AG20443 (cell line): ENCODE measurements at regions not wholly inside any gene's neighbourhood (a gene's known extent, or its start where the extent isn't known, plus 50 kb on each side); places are given as distances from the start of the nearest gene placed in this dataset.

Source experiments
- DNase-seq: peaks from one replicate; pipeline ENCODE4 v3.0.0; 2012; ENCODE audit warnings: low spot score, mixed read lengths

- DNase-seq = no peak
Observed at GRCh38 chr4:108272561-108272960, 103.8 kb upstream of the LEF1 start.

DNA sequence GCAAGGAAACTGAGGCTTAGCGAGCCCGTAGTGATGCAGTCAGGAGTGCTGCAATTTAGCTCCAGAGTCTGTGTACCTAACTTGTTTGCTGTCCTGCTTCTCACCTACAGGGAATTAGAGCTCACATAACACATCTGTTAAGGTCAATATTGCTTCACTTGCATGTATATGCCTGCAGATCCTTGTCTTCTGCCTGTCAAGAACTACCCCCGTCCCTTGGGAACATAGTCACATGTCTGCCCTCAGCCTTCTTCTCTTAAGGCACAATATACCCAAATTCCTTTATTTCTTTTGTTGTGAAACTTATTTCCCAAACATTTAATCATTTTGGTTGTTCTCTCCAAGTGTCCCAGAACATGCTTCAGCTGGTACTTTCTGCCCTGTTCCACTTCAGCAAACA, 103.3 kb upstream of the LEF1 start:
- DNase-seq = no peak

DNA sequence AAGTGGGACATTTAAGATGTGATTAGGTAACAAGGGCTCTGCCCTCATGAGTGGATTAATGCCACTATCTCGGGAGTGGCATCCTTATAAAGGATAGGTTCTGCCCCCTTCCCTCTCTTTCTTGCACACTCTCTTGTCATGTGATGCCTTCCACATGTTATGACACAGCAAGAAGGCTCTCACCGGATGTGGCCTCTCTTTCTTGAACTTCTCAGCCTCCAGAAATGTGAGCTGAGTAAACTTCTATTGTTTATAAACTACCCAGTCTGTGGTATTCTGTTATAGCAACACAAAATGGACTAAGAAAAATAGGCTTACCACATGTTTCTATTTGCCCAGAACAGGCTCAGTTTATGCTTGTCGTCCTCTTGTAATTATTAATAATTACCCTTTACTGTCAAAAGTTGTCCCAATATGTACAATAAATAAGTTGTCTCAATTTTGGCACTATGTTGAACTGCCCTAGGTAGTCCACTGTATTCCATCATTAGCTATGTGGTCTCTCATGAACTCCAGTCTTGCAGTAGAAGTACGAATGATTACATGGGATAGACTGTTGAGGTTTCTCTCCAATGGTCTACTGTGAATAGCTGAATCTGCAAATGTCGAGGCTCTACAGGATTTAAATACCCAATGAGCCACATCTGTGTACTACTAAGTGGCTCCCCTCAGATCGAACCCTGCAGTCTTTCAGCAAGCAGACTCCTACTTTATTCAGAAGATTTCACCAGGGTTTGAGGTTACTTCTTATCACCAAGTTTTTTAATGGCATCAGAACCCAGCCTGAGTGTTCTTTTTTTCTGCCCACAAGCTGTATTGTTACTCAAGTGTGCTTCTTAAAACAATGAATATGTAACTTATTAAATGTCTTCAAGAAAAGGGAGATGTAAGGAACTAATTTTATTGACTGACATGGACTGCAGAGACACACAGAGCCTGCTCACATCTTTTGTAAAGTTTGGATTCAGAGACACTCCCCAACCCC, 102.0 kb upstream of the LEF1 start:
- no peak for DNase-seq

DNA sequence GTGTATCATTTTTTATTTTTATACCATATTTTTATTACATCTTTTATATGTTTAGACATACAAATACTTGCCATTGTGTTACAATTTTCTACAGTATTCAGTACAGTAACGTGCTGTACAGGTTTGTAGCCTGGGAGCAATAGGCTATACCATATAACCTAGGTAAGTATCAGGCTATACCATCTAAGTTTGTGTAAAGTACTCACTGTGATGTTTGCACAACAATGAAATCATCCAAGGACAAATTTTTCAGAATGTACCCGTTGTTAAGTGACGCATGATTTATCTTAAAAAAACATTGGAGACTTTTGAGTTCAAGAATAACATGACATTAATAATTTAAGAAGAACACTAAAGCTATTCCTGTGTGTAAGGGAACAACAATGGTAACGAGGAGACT, 96.0 kb upstream of the LEF1 start:
- no peak for DNase-seq

DNA sequence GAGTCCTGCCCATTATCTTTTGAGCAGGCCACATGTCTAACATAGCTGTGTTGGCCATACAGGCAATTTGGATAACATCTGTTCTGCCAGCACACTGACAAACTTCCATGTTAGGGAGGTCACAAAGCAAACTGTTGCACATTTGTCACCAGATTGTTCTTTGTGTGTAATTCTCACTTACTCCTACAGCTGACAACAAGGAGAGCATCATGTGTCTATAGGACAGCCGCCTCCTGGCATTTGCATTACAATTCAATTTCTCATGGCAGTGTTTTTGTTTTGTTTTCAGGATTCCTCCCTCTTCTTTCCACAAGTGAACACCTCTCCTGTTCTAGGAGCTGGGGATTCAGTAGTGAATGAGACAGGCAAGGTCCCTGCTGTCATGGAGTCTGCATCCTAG, 94.3 kb upstream of the LEF1 start:
- no peak for DNase-seq

DNA sequence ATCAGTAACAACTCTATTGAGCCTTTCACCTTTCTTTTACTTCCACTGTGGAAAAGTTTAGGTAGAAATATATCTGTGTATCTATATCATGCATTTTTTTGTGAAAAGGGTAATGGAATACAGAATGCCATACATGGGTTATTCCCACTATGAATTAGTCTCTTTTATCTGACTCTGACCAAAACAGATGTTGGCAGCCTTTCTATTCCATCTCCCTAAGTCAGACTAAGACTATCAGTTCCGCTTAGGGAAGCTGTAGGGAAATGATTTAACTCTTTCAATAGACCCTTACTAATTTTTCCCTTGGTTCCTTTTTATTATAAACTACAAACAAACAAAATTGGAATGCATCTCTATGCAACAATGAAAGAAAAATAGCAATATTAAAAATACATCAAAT, 92.3 kb upstream of the LEF1 start:
- no peak for DNase-seq

GRCh38 chr4:108256538-108256937, 87.8 kb upstream of the LEF1 start:
- DNase-seq = no peak

DNA sequence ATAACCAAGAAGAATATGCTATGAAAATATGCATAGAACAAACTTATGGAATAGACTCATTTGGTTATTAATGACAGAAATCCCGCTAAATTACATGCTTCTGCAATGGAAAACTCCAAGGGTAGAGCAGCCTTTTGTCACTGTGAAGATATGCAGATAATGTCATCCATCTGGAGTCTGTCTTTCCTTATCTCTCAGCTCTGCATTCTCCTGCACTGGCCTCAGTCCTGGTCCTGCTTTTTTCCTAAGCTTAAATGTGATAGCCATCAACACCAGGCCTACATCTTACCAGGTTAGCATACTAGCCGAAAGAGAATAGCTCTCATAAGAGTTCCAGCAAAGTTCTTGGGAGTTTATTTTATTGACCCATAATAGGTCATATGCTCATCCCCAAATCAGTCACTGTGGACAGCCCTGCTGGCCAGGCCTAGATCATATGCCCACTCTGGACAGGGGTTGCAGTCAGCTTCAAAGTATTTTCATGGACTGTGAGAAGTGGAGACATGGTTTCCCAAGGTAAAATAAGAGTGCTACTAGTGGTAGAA, 86.5 kb upstream of the LEF1 start:
- no peak for DNase-seq

DNA sequence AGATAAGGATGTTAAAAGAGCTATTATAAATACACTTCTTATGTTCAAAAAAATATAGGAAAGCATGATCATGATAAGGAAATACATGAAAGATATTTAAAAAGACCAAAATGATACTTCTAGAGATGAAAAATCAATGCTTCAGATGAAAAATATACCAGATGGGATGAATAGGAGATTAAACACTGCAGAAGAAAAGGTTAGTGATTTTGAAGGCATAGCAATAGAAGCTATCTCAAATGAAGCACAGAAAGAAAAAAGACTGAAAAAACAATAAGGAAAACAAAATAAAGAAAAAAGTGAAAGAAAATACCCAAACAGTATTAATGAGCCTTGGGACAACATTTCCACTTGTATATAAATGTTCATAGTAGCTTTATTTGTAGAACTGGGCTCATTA, 80.7 kb upstream of the LEF1 start:
- no peak for DNase-seq

- no peak for DNase-seq
Observed at GRCh38 chr4:108247387-108248049, 78.8 kb upstream of the LEF1 start.

- DNase-seq = no peak
Observed at GRCh38 chr4:108244606-108245005, 75.9 kb upstream of the LEF1 start.

DNA sequence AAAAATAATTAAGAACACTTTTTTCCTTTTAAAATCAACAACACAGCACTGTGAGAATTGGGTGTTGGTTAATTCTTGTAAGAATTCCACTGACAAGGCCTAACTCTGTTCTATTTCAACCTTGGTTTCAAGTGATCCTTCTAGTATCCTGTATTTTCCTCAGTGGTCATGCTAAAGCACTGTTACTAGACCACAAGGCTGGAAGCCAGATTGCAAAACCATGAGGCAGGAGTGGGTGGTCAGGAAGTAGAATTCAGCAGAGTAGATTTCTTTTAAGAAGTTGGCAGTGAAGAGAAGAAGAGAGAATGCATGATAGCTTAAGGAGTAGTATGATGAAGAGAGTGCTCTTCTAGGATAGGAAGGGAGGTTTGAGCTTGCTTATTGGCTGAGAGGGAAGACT, 71.6 kb upstream of the LEF1 start:
- no peak for DNase-seq

GRCh38 chr4:108237693-108238092, 69.0 kb upstream of the LEF1 start:
- DNase-seq = no peak

- no peak for DNase-seq
Observed at GRCh38 chr4:108236264-108236663, 67.5 kb upstream of the LEF1 start.

DNA sequence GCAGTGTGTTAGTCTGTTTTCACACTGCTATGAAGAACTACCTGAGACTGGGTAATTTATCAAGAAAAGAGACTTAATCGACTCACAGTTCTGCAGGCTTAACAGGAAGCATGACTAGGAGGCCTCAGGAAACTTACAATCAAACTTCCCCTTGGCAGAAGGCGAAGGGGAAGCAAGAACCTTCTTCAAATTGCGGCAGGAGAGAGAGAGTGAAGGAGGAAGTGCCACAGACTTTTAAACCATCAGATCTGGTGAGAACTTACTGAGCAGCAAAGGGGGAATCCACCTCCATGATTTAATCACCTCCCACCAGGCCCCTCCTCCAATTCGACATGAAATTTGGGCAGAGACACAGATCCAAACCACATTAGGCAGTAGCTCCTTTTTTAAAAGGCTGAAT, 59.2 kb upstream of the LEF1 start:
- DNase-seq = no peak

- no peak for DNase-seq
Observed at GRCh38 chr4:108224611-108225053, 55.9 kb upstream of the LEF1 start.

GRCh38 chr4:108223313-108223712, 54.6 kb upstream of the LEF1 start:
- DNase-seq = no peak

DNA sequence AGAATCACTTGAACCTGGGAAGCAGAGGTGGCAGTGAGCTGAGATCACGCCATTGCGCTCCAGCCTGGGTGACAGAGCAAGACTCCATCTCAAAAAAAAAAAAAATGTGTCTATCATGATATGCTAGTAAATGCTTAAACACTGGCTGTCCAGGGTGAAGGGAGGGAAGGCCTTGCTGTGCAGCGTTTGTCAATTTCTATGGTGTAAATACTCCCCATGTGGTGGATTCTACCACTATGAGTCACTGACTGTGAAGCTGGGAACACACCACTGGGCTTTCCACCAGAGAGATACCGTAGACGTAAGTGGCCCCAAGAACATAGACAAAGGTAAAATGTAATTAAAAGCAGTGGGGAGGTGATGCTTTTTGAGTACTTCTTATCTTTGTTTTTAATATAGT, 51.3 kb upstream of the LEF1 start:
- DNase-seq = no peak
